GM21381 (cell line): ENCODE measurements at regions not wholly inside any gene's neighbourhood (a gene's known extent, or its start where the extent isn't known, plus 50 kb on each side); places are given as distances from the start of the nearest gene placed in this dataset.
"Not testable (repeated sequence)": the region's sequence is repeated elsewhere in the genome, so short reads cannot be mapped to it uniquely, and the experiment has no call there.

Experiments used
- ATAC-seq: cut with Tn5 transposase; IDR thresholded peaks from one replicate; pipeline ENCODE4 v1.9.1; 2021; ENCODE audit warnings: mild to moderate bottlenecking, moderate library complexity; ENCODE audit not compliant: unreplicated experiment

DNA sequence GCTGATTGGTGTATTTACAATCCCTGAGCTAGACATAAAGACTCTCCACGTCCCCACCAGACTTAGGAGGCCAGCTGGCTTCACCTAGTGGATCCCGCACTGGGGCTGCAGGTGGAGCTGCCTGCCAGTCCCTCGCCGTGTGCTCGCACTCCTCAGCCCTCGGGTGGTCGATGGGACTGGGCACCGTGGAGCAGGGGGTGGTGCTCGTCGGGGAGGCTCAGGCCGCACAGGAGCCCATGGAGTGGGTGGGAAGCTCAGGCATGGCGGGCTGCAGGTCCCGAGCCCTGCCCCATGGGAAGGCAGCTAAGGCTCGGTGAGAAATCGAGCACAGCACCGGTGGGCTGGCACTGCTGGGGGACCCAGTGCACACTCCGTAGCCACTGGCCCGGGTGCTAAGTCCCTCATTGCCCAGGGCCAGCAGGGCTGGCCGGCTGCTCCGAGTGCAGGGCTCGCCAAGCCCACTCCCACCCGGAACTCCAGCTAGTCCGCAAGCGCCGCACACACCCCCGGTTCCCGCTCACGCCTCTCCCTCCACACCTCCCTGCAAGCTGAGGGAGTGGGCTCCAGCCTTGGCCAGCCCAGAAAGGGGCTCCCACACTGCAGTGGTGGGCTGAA lies 1441.2 kb upstream of the ACVR2A start:
- not testable (repeated sequence) for ATAC-seq

DNA sequence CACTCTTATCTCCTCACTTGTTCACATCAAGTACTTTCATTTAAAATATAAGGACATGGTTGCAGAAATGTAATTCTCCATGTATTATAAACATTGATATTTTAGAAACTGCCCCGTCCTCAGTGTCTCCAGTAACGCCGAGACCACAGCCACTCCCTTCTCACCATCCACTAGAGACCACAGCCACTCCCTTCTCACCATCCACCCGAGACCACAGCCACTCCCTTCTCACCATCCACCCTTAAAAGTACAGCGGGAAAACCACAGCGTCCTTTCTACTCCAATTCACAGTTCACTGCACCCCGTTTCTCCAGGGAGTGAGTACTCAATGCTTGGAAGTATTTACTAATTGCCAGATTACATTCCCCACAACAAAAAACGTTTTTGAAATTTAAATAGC lies 1452.2 kb upstream of the ACVR2A start:
- no peak for ATAC-seq

DNA sequence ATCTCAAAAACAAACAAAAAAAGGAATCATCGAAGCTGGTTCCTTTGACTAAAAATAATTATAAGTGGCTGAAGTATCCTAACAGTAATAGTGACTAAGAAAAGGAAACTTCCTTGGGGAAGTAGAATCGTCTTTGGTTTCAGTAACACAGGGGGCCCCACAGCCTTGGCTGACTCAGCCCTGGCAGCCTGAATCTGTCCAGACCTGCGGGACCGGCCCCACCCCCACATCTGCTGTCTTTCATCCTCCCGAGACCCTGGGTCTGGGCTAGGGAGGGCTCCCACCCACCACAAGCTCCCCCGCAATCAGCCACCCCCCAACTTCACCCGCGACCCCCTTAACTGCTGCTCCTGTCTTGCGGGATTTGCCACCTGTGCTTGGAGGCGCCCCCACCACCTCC lies 1452.6 kb upstream of the ACVR2A start:
- no peak for ATAC-seq

DNA sequence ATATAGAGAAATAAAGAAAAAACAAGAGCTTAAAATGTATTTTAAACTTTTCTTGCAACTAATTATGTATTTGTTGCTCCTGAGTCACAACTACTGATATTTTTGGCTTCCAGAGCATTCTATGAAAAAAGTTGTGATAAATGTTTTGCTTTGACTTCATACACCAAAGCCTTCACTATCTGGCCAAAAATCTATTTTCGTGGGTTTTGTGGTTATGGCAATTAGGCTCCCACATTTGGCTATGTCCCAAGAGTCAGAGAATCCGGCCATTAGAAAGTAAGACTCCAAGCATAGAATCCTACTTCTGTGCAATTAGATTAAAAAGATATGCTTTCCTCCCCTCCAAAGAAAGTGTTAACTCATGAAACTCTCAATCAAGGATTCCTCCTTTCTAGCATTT lies 1456.1 kb upstream of the ACVR2A start:
- no peak for ATAC-seq

DNA sequence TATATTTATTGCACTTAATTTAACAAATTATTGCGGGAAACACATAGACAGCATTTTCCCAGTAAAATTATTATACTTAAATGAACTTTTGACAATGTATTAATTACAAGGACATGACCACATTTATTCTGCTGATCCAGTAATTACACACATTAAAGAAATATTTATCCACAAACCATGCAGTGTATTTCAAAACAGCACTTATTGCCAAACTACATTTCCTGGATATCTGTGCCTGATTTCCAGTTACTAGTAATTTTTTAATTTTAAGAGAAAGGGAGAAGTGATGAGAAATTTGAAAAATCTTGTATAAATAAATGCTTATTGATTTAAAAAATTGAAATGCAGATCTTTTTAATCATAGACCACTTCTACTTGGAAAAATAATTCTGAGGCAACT lies 1458.7 kb upstream of the ACVR2A start:
- no peak for ATAC-seq

DNA sequence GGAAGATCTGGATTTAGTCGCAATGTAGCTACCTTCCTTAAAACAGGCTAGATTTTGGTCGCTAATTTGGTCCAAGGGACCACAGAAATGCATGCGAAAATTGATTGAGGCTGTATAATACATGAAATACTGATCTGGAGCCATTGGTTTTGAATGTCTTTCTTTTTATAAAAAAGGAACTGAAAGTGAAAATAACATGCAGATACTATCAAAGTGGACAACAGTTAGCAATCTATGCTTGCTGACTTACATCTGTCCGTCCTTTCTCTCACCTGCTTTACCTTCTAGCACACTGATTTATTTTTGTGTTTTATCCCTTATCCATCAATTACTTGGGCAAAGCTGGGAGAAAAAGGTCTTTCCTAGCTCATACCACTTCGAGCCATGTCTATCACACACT lies 1459.8 kb upstream of the ACVR2A start:
- no peak for ATAC-seq

DNA sequence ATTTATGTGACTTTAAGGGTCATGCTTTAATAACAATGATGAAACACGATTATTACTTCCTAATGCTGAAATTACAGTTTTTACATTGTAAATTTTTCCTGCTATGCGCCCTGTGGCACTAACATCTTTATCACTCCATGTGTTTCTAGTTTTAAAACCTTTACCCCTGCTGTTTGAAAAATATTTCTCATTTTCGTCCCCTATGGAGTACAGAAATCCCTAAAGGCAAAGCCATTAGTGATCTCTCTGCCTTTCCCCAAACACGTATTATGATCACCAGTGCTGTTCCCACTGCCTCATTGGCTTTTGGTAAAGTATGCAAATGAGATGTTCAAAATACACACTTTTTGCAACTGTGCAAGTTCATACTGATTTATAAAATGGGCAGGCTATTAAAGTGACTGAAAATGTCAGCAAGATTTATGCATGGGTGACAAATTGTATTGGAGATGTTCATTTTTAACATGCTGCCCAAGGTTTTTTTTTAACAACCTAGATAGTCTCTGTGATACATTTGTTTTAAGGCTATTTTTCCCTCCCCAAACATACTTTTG lies 1468.2 kb upstream of the ACVR2A start:
- no peak for ATAC-seq

DNA sequence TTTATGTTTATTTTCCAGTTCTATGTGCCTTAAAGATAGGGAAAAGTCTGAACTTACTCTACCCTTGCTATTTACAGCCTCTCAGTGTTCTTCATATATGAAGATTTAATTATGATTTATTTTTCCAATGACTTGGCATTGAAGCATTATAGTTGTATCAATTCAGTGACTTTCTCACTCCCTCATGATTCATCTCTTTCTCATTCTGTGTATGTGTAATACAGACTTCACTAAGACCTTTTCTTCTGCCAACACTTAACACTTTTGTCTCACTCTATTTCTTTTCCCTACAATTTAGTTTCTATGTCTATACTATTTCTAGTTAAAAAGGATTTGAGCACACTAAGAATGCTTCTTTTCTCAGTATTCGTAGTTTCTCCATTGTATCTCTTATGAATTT lies 1470.3 kb upstream of the ACVR2A start:
- ATAC-seq = no peak

DNA sequence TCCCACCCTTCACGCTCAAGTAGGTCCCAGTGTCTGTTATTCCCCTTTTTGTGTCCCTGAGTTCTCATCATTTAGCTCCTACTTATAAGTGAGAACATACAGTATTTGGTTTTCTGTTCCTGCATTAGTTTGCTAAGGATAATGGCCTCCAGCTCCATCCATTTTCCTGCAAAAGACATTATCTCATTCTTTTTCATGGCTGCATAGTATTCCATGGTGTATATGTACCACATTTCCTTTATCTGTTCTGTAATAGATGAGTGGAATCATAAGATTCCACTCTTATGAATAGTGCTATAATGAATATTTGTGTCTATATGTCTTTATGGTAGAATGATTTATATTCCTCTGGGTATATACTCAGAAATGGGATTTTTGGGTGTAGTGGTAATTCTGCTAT lies 1473.5 kb upstream of the ACVR2A start:
- ATAC-seq = not testable (repeated sequence)

DNA sequence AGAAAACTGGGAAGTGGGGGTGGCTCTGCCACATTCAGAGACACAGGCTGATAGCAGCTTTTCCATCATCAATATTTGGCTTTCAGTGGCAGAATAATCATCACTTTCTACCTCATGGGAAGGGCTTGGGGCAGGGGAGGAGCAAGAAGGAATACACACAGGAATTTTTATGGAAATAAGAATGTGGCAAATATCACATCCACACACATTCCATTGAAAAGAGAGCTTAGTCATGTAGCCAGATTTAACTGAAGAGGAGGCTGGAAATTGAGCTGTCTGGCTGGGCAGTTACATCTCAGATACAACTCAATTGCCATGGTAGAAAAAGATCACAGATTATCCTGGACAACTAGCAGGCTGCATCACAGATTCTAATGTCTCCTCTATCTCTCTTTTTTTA lies 1474.0 kb upstream of the ACVR2A start:
- ATAC-seq = no peak

DNA sequence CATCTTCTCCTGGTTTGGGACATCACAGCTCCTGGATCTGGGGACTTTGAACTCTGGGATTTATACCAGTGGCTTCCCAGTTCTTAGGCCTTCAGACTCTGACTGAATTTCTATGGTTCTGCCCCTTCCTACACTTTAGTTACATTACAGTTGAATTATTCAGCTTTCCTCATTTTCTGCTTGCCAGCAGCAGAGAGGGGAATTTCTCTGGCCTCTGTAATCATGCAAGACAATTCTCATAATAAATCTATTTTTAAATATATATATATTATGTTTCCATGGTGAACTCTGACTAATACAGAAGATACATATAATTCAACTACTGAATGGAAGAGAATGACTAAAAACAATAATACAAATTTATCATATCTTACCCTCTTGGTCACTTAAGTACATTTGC lies 1478.6 kb upstream of the ACVR2A start:
- no peak for ATAC-seq

DNA sequence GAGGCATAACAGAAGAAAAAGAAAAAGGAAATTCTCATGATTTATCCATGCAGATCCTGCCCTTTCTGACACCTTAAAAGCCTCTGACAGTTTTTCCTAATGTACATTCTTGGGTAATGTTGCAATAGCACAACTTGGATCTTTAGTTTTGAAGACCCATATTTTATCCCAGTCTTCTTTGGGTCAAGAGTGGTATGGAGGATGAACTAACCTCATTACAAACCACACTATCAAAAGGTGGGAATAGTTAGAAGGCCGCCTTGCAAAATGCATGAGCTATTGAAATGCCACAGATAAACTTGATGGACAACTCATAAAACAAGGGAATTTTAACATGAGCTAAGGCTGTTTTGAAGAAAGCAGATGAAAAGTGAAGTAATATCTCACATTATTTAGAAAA lies 1479.8 kb upstream of the ACVR2A start:
- no peak for ATAC-seq

DNA sequence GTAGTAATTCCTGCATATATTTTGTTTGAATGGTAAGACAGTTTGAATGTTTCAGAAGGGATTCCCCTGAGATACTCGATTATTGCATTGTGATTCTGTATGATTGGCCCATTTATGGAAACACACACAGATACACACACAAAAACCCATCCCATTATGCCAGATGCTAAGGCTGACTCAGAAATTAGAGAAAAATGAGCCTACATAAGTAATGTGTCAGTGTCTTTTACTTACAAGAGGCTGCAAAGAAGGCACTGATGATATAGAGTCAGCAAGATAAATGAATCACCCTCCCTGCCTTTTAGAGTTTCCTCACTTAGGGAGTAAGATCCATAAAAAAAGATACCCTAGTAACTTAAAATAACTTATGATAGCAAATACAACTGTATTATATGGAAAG lies 1481.1 kb upstream of the ACVR2A start:
- no peak for ATAC-seq

DNA sequence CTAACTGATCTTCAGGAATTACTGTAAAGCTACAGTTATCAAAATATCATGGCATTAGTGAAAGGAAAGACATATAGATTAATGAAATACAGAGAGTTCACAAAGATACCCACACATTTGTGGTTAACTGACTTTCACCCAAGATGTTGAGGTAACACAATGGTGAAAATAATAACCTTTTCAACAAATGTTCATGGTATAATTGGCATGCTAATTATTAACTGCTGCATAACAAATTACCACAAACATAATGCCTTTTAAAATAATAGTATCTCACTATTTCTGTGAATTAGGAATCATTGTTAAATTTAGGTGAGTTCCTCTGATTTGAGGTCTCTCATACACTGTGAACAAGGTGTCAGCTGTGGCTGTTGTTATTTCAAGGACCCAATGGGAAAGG lies 1493.1 kb upstream of the ACVR2A start:
- ATAC-seq = no peak

DNA sequence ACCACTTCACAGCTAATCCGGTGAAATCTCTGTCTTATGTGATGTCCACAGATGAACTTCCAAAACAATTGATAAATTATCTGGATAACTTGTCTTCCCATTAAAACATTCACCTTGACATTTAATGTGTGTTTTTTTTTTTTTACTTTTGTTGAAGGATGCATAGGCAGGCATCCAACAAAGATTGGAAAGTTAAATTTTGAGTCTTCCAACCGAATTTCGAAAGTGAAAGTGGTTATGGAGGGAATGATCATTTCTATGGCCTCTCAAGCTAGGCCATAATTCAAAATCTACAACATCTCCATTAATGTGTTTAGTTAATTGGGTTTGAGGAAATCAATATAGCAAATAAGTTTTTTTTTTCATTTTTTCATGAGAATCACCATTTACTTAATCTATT lies 1495.5 kb upstream of the ACVR2A start:
- ATAC-seq = no peak

DNA sequence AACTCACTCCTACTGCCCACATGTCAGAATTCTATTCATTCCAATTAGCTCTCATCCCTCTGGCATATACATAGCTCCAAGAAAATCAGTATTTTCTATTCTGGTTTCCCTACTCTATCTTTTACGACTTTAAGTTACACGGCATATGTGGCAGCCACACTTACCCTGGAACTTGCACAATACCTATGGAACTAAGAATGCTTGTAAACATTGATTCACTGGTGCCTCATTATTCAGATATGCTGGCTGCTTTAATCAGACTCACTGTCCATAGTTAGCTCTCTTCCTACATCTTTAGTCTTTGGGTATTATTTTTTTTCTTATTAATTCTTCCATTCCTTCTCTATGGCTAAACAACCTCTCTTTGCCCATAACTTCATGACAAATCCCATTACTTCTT lies 1519.9 kb upstream of the ACVR2A start:
- ATAC-seq = no peak

DNA sequence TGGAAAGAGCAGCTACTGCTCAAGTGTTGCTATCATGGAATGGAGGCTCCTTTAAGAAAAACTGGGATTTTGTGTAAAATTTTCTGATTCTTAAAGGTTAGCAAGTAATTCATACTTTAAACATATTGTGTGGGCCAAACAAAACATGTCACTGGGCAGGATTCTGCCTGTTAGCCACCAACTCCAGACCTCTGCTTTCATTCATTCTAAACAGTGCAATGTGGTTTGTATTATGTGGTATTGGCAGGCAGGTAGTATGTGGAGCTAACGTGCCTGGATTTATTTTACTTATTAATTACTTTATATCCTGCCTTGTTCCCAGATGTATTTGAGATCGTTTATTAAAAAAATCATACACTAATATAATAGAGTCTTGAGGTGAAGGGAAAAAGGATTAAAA lies 1521.3 kb upstream of the ACVR2A start:
- no peak for ATAC-seq

DNA sequence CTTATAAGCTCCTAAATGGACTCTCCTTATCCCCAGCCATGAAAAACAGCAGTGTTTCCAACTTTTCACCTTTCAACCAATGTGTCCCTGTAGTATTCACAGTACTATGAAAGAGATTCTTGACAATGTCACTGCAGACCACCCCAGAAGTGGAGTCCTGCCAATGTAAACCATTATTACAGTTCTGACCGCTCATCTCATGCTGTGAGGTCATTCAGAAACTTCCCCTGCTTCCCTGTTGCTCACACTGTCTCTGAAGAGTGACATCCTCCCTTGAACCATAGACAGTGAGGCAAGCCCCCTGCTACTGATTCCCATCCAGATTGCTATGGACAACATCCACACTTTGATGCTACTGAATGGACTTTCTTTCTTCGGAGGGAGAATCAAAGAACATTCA lies 1523.7 kb upstream of the ACVR2A start:
- no peak for ATAC-seq

DNA sequence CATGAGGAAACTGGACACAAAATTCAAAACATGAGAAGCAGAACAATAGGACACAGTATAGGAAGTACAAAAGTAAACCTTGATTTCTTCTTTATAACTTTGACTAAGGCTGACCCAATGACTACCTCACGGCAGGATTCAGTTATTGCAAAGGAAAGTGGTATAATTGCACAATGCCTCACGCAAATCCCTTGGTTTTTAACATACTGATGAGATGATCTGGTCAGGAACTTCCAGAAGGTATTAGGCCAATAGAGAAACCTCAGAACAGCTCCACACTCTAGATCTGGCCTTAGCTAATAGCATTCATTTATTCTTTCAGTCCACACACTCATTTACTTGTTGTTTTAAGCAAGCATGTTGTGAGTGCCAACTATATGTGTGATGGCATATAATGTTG lies 1526.9 kb upstream of the ACVR2A start:
- ATAC-seq = no peak

DNA sequence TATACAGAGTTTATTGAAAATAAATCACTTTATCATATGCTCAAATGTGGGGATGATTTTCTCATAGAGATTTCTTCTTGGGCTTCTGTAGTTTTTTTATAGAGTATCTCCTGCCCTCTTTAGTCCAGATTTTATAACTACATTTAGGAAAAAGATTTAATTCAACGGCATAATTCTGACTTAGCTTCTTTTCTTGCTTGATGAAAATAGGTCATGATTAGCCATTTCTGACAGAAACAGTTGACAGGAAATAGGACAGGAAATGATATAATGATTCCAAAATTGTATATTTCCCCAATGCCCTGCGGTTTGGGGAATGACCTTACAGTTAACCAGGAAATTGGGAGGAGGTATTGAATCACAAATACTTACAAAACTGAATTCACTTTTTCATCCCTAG lies 1531.9 kb upstream of the ACVR2A start:
- no peak for ATAC-seq

DNA sequence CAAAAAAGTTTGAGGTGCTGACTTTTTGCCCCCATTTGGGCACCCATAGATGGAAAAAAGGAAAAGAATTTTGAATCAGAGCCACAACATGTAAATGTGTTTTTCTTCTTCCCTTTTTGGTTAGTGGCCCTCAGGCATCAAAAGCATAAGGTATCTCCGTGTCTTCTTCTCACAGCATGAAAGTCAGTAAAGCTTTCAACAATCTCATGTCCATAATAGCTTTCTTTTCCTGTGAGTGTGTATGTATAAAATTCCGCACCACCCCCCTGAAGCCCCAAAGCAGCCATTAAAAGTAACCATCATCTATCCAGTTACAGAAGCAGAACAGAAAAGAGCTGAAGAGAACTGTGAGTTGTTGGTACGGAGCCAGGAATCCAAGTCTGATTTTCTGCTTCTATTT lies 1539.7 kb upstream of the ACVR2A start:
- ATAC-seq = no peak

DNA sequence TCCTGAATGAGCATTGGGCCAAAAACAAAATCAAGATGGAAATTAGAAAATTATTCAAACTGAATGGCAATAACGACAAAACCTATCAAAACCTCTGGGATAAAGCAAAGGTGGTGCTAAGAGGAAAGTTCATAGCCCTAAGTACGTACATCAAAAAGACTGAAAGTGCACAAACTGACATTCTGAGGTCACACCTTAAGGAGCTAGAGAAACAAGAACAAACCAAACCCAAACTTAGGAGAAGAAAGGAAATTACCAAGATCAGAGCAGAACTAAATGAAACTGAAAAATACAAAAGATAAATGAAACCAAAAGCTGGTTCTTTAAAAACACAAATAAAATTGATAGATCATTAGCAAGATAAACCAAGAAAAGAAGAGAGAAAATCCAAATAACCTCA lies 1543.5 kb upstream of the ACVR2A start:
- no peak for ATAC-seq

DNA sequence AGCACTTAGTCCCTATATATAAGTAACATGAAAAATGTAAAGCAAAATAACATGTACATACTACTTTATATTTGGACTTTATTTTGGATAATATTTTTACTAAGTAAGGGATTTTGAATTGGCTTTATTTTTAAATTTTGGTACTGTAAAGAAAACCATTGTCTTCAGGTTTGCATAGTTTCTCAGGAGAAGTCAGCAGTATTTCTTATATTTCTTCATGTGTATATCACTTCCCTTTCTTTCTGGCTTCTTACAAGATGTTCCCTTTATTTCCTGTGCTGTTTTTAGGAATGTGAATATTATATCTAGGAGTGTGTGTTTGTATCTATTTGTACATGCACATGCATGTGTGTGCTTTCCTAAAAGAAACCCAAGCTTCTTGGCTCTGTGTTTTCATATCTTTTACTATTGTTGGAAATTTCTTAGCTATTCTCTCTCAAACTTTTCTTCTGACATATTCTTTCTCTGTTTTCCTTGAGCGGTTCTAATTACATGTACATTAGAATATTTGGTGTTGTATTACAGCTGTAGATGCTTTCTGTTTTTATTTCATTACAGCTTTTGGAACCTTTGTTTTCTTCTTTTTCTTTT lies 1549.7 kb upstream of the ACVR2A start:
- no peak for ATAC-seq
